Omental fat pad (tissue), 3 donors: ENCODE measurements at regions not wholly inside any gene's neighbourhood (a gene's known extent, or its start where the extent isn't known, plus 50 kb on each side); places are given as distances from the start of the nearest gene placed in this dataset.
A peak's percentile ranks its signal among the peaks of the same experiment; 100 is the strongest.

Experiments used
- ATAC-seq: fragments of 150-250 bp; one replicate; pipeline ENCODE4 v1.9.1; 2016; ENCODE audit warnings: mild to moderate bottlenecking, moderate library complexity; ENCODE audit not compliant: low FRiP score
- DNase-seq: peaks from one replicate; pipeline ENCODE4 v3.0.0-alpha.2; 2019; ENCODE audit warnings: low spot score
- CTCF ChIP-seq, 3 donors: fragments of 450-650 bp; IDR thresholded peaks; one replicate each; pipeline ENCODE4 v1.5.1; 2016 to 2017; ENCODE audit warnings: antibody characterized with exemption in 3 of 3, mild to moderate bottlenecking in 3 of 3, moderate library complexity in 2 of 3

DNA sequence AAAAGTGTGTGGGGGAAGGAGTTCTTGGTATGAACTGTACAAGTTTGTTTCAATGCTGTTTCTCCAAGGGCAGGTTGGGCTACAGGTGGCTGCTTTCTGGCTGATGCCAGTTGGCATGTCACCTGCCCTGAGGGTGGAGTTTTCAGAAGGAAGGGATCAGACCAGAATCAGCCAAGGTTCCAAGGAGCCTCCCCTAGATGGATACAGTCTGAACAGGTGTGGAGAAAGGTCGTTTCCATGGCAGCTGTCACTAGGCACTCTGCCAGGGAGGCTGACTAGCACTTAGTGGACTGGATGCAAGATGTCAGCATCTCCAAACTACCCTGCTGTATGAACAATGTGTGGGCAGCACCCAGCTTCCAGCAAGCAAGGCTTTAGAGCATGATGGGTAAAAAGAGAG is 444.4 kb upstream of the HNRNPA3 start:
- no peak for TF ChIP-seq CTCF (IDR thresholded peaks at IDR 0.05)

GRCh38 chr2:176769021-176769420 is 443.6 kb upstream of the HNRNPA3 start:
- ATAC-seq (no peak), DNase-seq (no peak)
- no peak for TF ChIP-seq CTCF (IDR thresholded peaks at IDR 0.05)

More for the DNA sequence above, 444.4 kb upstream of the HNRNPA3 start:
- ATAC-seq (no peak), DNase-seq (peak; percentile 29)

GRCh38 chr2:176769499-176770370 is 442.9 kb upstream of the HNRNPA3 start:
- TF ChIP-seq CTCF (IDR thresholded peaks at IDR 0.05) = no peak
- ATAC-seq = peak; percentile 74
- DNase-seq = no peak

DNA sequence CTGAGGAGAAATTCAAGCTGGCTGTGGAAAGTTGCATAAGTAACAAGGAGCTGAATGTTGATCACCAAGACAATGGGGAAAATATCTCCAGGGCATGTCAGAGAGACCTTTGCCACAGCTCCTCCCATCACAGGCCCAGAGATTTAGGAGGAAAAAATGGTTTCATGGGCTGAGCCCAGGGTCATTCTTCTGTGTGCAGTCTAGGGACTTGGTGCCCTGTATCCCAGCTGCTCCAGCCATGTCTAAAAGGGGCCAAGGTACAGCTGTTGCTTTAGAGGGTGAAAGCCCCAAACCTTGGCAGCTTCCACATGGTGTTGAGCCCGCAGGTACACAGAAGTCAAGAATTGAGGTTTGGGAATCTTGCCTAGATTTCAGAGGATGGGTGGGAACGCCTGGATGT is 439.8 kb upstream of the HNRNPA3 start:
- ATAC-seq (no peak), DNase-seq (no peak)
- no peak for TF ChIP-seq CTCF (IDR thresholded peaks at IDR 0.05)

- TF ChIP-seq CTCF (IDR thresholded peaks at IDR 0.05) = no peak
- ATAC-seq (no peak), DNase-seq (no peak)
Observed at GRCh38 chr2:176774766-176775451, 437.7 kb upstream of the HNRNPA3 start.

DNA sequence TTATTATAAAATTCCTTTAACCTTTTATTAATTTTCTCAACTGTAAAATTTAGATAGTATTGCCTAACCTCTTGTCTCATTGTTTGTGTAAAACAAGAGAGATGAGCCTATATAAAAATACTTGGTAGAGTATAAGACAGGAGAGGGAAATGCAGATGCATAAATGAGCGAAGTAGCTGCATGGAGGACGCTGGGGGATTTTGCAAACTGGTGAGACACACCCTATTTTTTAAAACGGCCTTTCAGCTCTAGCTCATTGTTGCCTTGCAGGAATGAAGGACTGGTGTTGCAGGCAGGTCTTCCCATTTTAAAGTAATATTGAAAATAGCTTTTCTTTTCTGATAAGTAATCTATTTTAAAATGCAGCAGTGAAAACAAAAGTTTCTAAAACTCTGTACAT is 435.3 kb upstream of the HNRNPA3 start:
- DNase-seq = no peak
- TF ChIP-seq CTCF (IDR thresholded peaks at IDR 0.05) = no peak
- no peak for ATAC-seq
